Activated T-helper 1 cell treated with anti-CD3 and anti-CD28 coated beads, Interleukin-12 subunit alpha, Interleukin-12 subunit beta, Interleukin-2, Interleukin-4 antibody, amounts not matched to agents 30 ng/mL and 10 ng/mL and 1 ng/mL, durations not matched to agents 14 hours and 24 hours and 36 hours (primary cell): ENCODE measurements at regions not wholly inside any gene's neighbourhood (a gene's known extent, or its start where the extent isn't known, plus 50 kb on each side); places are given as distances from the start of the nearest gene placed in this dataset.

Source experiments
- DNase-seq: peaks from one replicate; pipeline ENCODE4 v3.0.0; 2021; ENCODE audit warnings: low spot score
- H3K27ac Mint-ChIP-seq: one replicate; pipeline ENCODE4 v1.8.0; 2021; ENCODE audit warnings: mild to moderate bottlenecking, mixed read lengths
- H3K27me3 Mint-ChIP-seq: one replicate; pipeline ENCODE4 v1.8.0; 2022; ENCODE audit warnings: mild to moderate bottlenecking, moderate library complexity, mixed read lengths; ENCODE audit not compliant: insufficient read depth
- H3K36me3 Mint-ChIP-seq: one replicate; pipeline ENCODE4 v1.8.0; 2021; ENCODE audit warnings: low read depth, mixed read lengths
- H3K4me1 Mint-ChIP-seq: one replicate; pipeline ENCODE4 v1.8.0; 2021; ENCODE audit warnings: low read depth, mixed read lengths
- H3K4me3 Mint-ChIP-seq: one replicate; pipeline ENCODE4 v1.8.0; 2021; ENCODE audit warnings: mild to moderate bottlenecking, moderate library complexity, mixed read lengths
- H3K9me3 Mint-ChIP-seq: one replicate; pipeline ENCODE4 v1.8.0; 2021; ENCODE audit warnings: mixed read lengths
- intact Hi-C: fragments of 100-400 bp; cut with micrococcal nuclease; formaldehyde crosslinking; loops from one replicate; pipeline ENCODE4 v1.15.1; 2024

GRCh38 chr10:130989670-130990232 is 321.8 kb downstream of the TCERG1L start:
- Mint-ChIP-seq H3K9me3 (no peaks in the 10 kb centered on the region), H3K4me3 (no peak overlapping the region), H3K27me3 (no peaks in the 10 kb centered on the region), H3K27ac (no peak overlapping the region), H3K4me1 (no peaks in the 10 kb centered on the region), H3K36me3 (no peaks in the 10 kb centered on the region)
- intact Hi-C loops, result no loop called here
- DNase-seq, result no peak

GRCh38 chr10:130990486-130990885 is 321.0 kb downstream of the TCERG1L start:
- no peaks in the 10 kb centered on the region for H3K9me3 Mint-ChIP-seq
- no peaks in the 10 kb centered on the region for H3K27me3 Mint-ChIP-seq
- no peaks in the 10 kb centered on the region for H3K36me3 Mint-ChIP-seq
- no peak for DNase-seq
- no peaks in the 10 kb centered on the region for H3K4me1 Mint-ChIP-seq
- no peak overlapping the region for H3K4me3 Mint-ChIP-seq
- no peak overlapping the region for H3K27ac Mint-ChIP-seq
- intact Hi-C loops, result no loop called here

- no peaks in the 10 kb centered on the region for H3K27me3 Mint-ChIP-seq
- H3K36me3 Mint-ChIP-seq, result no peaks in the 10 kb centered on the region
- intact Hi-C loops, result no loop called here
- H3K9me3 Mint-ChIP-seq, result no peaks in the 10 kb centered on the region
- no peak overlapping the region for H3K27ac Mint-ChIP-seq
- no peak overlapping the region for H3K4me3 Mint-ChIP-seq
- H3K4me1 Mint-ChIP-seq, result no peaks in the 10 kb centered on the region
- DNase-seq, result no peak
Observed at GRCh38 chr10:130992802-130993523, 318.6 kb downstream of the TCERG1L start.

- H3K9me3 Mint-ChIP-seq, result no peaks in the 10 kb centered on the region
- no peaks in the 10 kb centered on the region for H3K27me3 Mint-ChIP-seq
- no peak overlapping the region for H3K27ac Mint-ChIP-seq
- intact Hi-C loops, result no loop called here
- no peak for DNase-seq
- H3K36me3 Mint-ChIP-seq, result no peaks in the 10 kb centered on the region
- no peaks in the 10 kb centered on the region for H3K4me1 Mint-ChIP-seq
- no peak overlapping the region for H3K4me3 Mint-ChIP-seq
Observed at GRCh38 chr10:130993612-130994011, 317.9 kb downstream of the TCERG1L start.

GRCh38 chr10:130994191-130994590 is 317.3 kb downstream of the TCERG1L start:
- intact Hi-C loops, result no loop called here
- Mint-ChIP-seq H3K9me3 (no peaks in the 10 kb centered on the region), H3K4me3 (no peak overlapping the region), H3K4me1 (no peaks in the 10 kb centered on the region), H3K27me3 (no peaks in the 10 kb centered on the region), H3K36me3 (no peaks in the 10 kb centered on the region), H3K27ac (no peak overlapping the region)
- DNase-seq, result no peak

- no peak for DNase-seq
Observed at GRCh38 chr10:130994845-130995244, 316.7 kb downstream of the TCERG1L start.

GRCh38 chr10:130997267-130998045 is 314.1 kb downstream of the TCERG1L start:
- Mint-ChIP-seq H3K4me3 (no peak overlapping the region), H3K4me1 (no peaks in the 10 kb centered on the region), H3K9me3 (no peaks in the 10 kb centered on the region), H3K27me3 (no peaks in the 10 kb centered on the region), H3K27ac (no peak overlapping the region), H3K36me3 (no peaks in the 10 kb centered on the region)
- no peak for DNase-seq
- intact Hi-C loops, result no loop called here

More at GRCh38 chr10:130994845-130995244, 316.7 kb downstream of the TCERG1L start:
- H3K9me3 Mint-ChIP-seq, result no peaks in the 10 kb centered on the region
- no peaks in the 10 kb centered on the region for H3K36me3 Mint-ChIP-seq
- no peaks in the 10 kb centered on the region for H3K27me3 Mint-ChIP-seq
- intact Hi-C loops, result no loop called here
- no peak overlapping the region for H3K27ac Mint-ChIP-seq
- no peaks in the 10 kb centered on the region for H3K4me1 Mint-ChIP-seq
- no peak overlapping the region for H3K4me3 Mint-ChIP-seq

- no peak overlapping the region for H3K4me3 Mint-ChIP-seq
- DNase-seq, result no peak
- H3K4me1 Mint-ChIP-seq, result no peaks in the 10 kb centered on the region
- H3K36me3 Mint-ChIP-seq, result no peaks in the 10 kb centered on the region
- no peaks in the 10 kb centered on the region for H3K9me3 Mint-ChIP-seq
- H3K27ac Mint-ChIP-seq, result no peak overlapping the region
- no peaks in the 10 kb centered on the region for H3K27me3 Mint-ChIP-seq
- intact Hi-C loops, result no loop called here
Observed at GRCh38 chr10:130998046-130998435, 313.5 kb downstream of the TCERG1L start.

- H3K27ac Mint-ChIP-seq, result no peak overlapping the region
- no peaks in the 10 kb centered on the region for H3K36me3 Mint-ChIP-seq
- intact Hi-C loops, result no loop called here
- H3K4me3 Mint-ChIP-seq, result no peak overlapping the region
- no peaks in the 10 kb centered on the region for H3K9me3 Mint-ChIP-seq
- H3K4me1 Mint-ChIP-seq, result no peaks in the 10 kb centered on the region
- H3K27me3 Mint-ChIP-seq, result no peaks in the 10 kb centered on the region
- no peak for DNase-seq
Observed at GRCh38 chr10:130998642-130999041, 312.9 kb downstream of the TCERG1L start.

GRCh38 chr10:130999376-131000202 is 311.9 kb downstream of the TCERG1L start:
- Mint-ChIP-seq H3K4me3 (no peak overlapping the region), H3K4me1 (no peaks in the 10 kb centered on the region), H3K27me3 (no peaks in the 10 kb centered on the region), H3K9me3 (no peaks in the 10 kb centered on the region), H3K27ac (no peak overlapping the region), H3K36me3 (no peaks in the 10 kb centered on the region)
- intact Hi-C loops, result no loop called here
- no peak for DNase-seq

- no peaks in the 10 kb centered on the region for H3K36me3 Mint-ChIP-seq
- intact Hi-C loops, result no loop called here
- H3K4me3 Mint-ChIP-seq, result no peak overlapping the region
- DNase-seq, result no peak
- H3K27ac Mint-ChIP-seq, result no peak overlapping the region
- no peaks in the 10 kb centered on the region for H3K27me3 Mint-ChIP-seq
- no peaks in the 10 kb centered on the region for H3K9me3 Mint-ChIP-seq
- no peaks in the 10 kb centered on the region for H3K4me1 Mint-ChIP-seq
Observed at GRCh38 chr10:131000244-131000643, 311.3 kb downstream of the TCERG1L start.

GRCh38 chr10:131000743-131001142 is 310.8 kb downstream of the TCERG1L start:
- no peaks in the 10 kb centered on the region for H3K27me3 Mint-ChIP-seq
- intact Hi-C loops, result no loop called here
- no peak overlapping the region for H3K4me3 Mint-ChIP-seq
- no peaks in the 10 kb centered on the region for H3K9me3 Mint-ChIP-seq
- H3K27ac Mint-ChIP-seq, result peak overlapping the region; percentile 36
- H3K4me1 Mint-ChIP-seq, result no peaks in the 10 kb centered on the region
- no peak for DNase-seq
- no peaks in the 10 kb centered on the region for H3K36me3 Mint-ChIP-seq

- Mint-ChIP-seq H3K27ac (no peak overlapping the region), H3K9me3 (no peaks in the 10 kb centered on the region), H3K36me3 (no peaks in the 10 kb centered on the region), H3K27me3 (no peaks in the 10 kb centered on the region), H3K4me1 (no peaks in the 10 kb centered on the region), H3K4me3 (no peak overlapping the region)
- DNase-seq, result no peak
- intact Hi-C loops, result no loop called here
Observed at GRCh38 chr10:131001438-131001837, 310.1 kb downstream of the TCERG1L start.
